Common myeloid progenitor, CD34-positive (primary cell): ENCODE measurements at regions not wholly inside any gene's neighbourhood (a gene's known extent, or its start where the extent isn't known, plus 50 kb on each side); places are given as distances from the start of the nearest gene placed in this dataset.

Source experiments
- CTCF ChIA-PET: fragments of 350-600 bp; sonication (Branson Sonifier 250); formaldehyde crosslinking; loops from one replicate; lab custom pipeline; 2021; ENCODE audit warnings: antibody characterized with exemption; lab: Charles Lee
- POLR2A ChIA-PET: fragments of 350-600 bp; sonication (Branson Sonifier 250); formaldehyde crosslinking; loops from one replicate; lab custom pipeline; 2021; ENCODE audit warnings: antibody characterized with exemption; lab: Charles Lee
- DNase-seq, 3 donors: peaks; one replicate each; pipeline versions ENCODE4 v3.0.0 to v3.0.0-alpha.2; 2013
- H3K27ac ChIP-seq, 2 experiments: 1 replicate in 1 of 2; 2 replicates in 1 of 2; pipeline ENCODE4 v1.7.0; 2013; ENCODE audit warnings: inconsistent platforms in 2 of 2, low read length in 2 of 2, mild to moderate bottlenecking in 2 of 2, low read depth in 1 of 2, moderate library complexity in 1 of 2; ENCODE audit not compliant: severe bottlenecking in 2 of 2, insufficient read depth in 1 of 2, poor library complexity in 1 of 2
- H3K27me3 ChIP-seq, 5 experiments: replicated peaks in 2 of 5; 1 replicate in 3 of 5; 2 replicates in 2 of 5; pipeline versions ENCODE4 v1.6.1 to v1.7.0; 2013; ENCODE audit warnings: low read length in 4 of 5, mild to moderate bottlenecking in 2 of 5, moderate library complexity in 2 of 5, inconsistent platforms in 1 of 5; ENCODE audit not compliant: insufficient read depth in 5 of 5, control insufficient read depth in 4 of 5
- H3K36me3 ChIP-seq, 4 experiments: 1 replicate in 2 of 4; 2 replicates in 2 of 4; pipeline versions ENCODE4 v1.6.1 to v1.7.0; 2013; ENCODE audit warnings: low read length in 3 of 4, control low read depth in 1 of 4, mild to moderate bottlenecking in 1 of 4; ENCODE audit not compliant: control insufficient read depth in 4 of 4, insufficient read depth in 4 of 4
- H3K4me1 ChIP-seq, 4 experiments: 1 replicate in 3 of 4; 2 replicates in 1 of 4; pipeline versions ENCODE4 v1.6.1 to v1.7.1; 2013; ENCODE audit warnings: low read length in 3 of 4, mild to moderate bottlenecking in 3 of 4, control low read depth in 1 of 4, inconsistent platforms in 1 of 4, moderate library complexity in 1 of 4; ENCODE audit not compliant: control insufficient read depth in 4 of 4, insufficient read depth in 4 of 4; ENCODE audit errors: control extremely low read depth in 1 of 4
- H3K4me3 ChIP-seq, 7 experiments: 1 replicate in 4 of 7; 2 replicates in 3 of 7; pipeline versions ENCODE4 v1.5.1 to v1.7.0; 2013; ENCODE audit warnings: mild to moderate bottlenecking in 7 of 7, low read length in 6 of 7, moderate library complexity in 6 of 7, inconsistent platforms in 2 of 7, low read depth in 2 of 7, control low read depth in 1 of 7; ENCODE audit not compliant: insufficient read depth in 4 of 7, control insufficient read depth in 1 of 7; ENCODE audit errors: extremely low read depth in 1 of 7
- H3K9me3 ChIP-seq, 5 experiments: 1 replicate in 4 of 5; 2 replicates in 1 of 5; pipeline versions ENCODE4 v1.6.1 to v1.7.1; 2013; ENCODE audit warnings: low read length in 4 of 5, mild to moderate bottlenecking in 2 of 5, inconsistent platforms in 1 of 5, low read depth in 1 of 5, moderate library complexity in 1 of 5; ENCODE audit not compliant: control insufficient read depth in 4 of 5, insufficient read depth in 2 of 5; ENCODE audit errors: control extremely low read depth in 1 of 5
- WGBS: methylation state at CpG from one replicate; pipeline ENCODE4 v1.1.5; 2013; ENCODE audit not compliant: insufficient coverage; 5-methylcytosine and 5-hydroxymethylcytosine counted together

GRCh38 chr15:70281811-70282307, 184.1 kb upstream of the TLE3 start:
- peaks cover 0 to 14% (median 0%) of the 10 kb centered on the region in 4 experiments for H3K4me1 ChIP-seq
- ChIA-PET POLR2A (no interaction called here), CTCF (interaction anchor here (0.9 kb wide), 1 partner anchor 16 kb away, joined by 3 read pairs; no protein-coding TSS in a partner anchor)
- no peak overlapping the region for H3K4me3 ChIP-seq
- H3K27me3 ChIP-seq, result no peaks in the 10 kb centered on the region
- H3K9me3 ChIP-seq, result no peaks in the 10 kb centered on the region
- peak in 1 of 3 donors; percentile 20 for DNase-seq
- no peak overlapping the region for H3K27ac ChIP-seq
- 94% methylated on average over 4 of the region's 4 CpGs for WGBS
- no peaks in the 10 kb centered on the region for H3K36me3 ChIP-seq

DNA sequence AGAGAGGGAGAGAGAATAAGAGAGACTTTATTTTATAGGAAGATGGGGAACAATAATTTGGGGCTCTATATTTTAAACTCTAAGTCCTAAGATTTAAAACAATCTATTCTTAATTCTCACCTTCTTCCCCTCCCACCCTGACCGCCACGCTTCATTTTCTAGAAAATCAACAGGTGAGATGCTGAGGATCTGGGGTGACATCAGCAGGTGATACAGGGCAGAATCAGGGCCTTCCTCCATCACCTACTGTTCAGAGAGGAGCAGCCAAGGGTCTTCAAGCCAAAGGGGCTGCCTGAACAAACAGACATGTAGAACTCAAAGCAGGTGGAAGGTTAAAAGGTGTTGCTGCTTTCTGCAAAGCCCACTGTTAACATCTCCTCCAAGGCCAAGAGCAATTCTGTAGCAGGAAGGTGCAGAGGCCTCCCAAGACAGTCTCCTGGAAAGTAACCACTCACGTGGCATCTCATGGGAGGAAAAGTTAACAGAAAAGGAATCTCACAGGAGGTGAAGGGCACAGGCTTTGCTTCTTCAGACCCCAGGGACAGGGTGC, 183.6 kb upstream of the TLE3 start:
- DNase-seq, result no peak
- Histone ChIP-seq H3K4me3 (no peak overlapping the region), H3K4me1 (peaks cover 0 to 14% (median 0%) of the 10 kb centered on the region in 4 experiments), H3K36me3 (no peaks in the 10 kb centered on the region), H3K27me3 (no peaks in the 10 kb centered on the region), H3K9me3 (no peaks in the 10 kb centered on the region), H3K27ac (no peak overlapping the region)
- WGBS, result 100% methylated on average over 1 of the region's 3 CpGs
- ChIA-PET POLR2A (no interaction called here), CTCF (interaction anchor here (0.8 kb wide), 1 partner anchor 36 kb away, joined by 3 read pairs; no protein-coding TSS in a partner anchor)

GRCh38 chr15:70280781-70281180, 183.1 kb upstream of the TLE3 start:
- Histone ChIP-seq H3K9me3 (no peaks in the 10 kb centered on the region), H3K27me3 (no peaks in the 10 kb centered on the region), H3K27ac (no peak overlapping the region), H3K4me1 (peaks cover 0 to 14% (median 0%) of the 10 kb centered on the region in 4 experiments), H3K36me3 (no peaks in the 10 kb centered on the region), H3K4me3 (no peak overlapping the region)
- POLR2A ChIA-PET, result no interaction called here
- DNase-seq, result no peak
- 77% methylated on average over 5 of the region's 6 CpGs for WGBS
- CTCF ChIA-PET, result interaction anchor here (0.8 kb wide), 1 partner anchor 37 kb away, joined by 3 read pairs; no protein-coding TSS in a partner anchor

DNA sequence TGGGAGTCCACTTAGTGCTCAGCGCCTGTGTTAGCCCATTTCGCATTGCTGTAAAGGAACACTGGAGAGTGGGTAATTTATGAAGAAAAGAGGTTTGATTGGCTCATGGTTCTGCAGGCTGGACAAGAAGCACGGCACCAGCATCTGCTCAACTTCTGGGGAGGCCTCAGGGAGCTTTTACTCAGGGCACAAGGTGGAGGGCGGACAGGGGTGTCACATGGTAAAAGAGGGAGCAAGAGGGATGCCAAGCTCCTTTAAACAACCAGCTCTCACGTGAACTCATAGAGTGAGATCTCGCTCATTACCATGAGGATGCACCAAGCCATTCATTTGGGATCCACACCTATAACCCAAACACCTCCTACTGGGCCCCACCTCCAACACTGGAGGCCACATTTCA, 181.4 kb upstream of the TLE3 start:
- Histone ChIP-seq H3K27ac (no peak overlapping the region), H3K4me3 (no peak overlapping the region)
- WGBS, result 97% methylated on average over 6 of the region's 6 CpGs

GRCh38 chr15:70278644-70279043, 180.9 kb upstream of the TLE3 start:
- no peak overlapping the region for H3K4me3 ChIP-seq
- no peaks in the 10 kb centered on the region for H3K36me3 ChIP-seq
- H3K4me1 ChIP-seq, result peaks cover 0 to 14% (median 0%) of the 10 kb centered on the region in 4 experiments
- 66% methylated on average over 6 of the region's 7 CpGs for WGBS
- H3K9me3 ChIP-seq, result no peaks in the 10 kb centered on the region
- H3K27ac ChIP-seq, result no peak overlapping the region
- CTCF ChIA-PET, result no interaction called here
- POLR2A ChIA-PET, result no interaction called here
- DNase-seq, result no peak
- H3K27me3 ChIP-seq, result no peaks in the 10 kb centered on the region

More for the DNA sequence above, 181.4 kb upstream of the TLE3 start:
- POLR2A ChIA-PET, result no interaction called here
- CTCF ChIA-PET, result no interaction called here
- Histone ChIP-seq H3K4me1 (peaks cover 0 to 14% (median 0%) of the 10 kb centered on the region in 4 experiments), H3K27me3 (no peaks in the 10 kb centered on the region), H3K9me3 (no peaks in the 10 kb centered on the region), H3K36me3 (no peaks in the 10 kb centered on the region)
- no peak for DNase-seq

DNA sequence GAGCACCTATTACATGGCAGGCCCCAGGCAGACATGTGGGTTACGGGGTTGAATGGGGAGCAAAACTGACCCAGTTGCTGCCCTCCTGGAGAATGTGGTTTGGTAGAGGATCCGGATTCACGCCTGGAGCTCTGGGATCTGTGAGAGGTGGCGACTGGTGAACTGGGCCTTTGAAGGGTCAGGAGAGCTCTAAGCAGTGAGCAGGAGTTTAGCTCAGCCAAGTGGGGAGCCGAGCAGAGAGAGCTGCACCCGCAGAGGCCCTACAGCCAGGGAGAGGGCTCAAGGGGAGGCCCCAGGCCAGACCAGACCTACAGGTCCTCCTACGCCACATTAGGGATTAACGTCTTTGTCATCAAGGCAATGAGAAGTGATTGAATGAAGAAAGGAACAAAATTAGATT, 179.8 kb upstream of the TLE3 start:
- no peak for DNase-seq
- Histone ChIP-seq H3K36me3 (no peaks in the 10 kb centered on the region), H3K27ac (no peak overlapping the region), H3K27me3 (no peaks in the 10 kb centered on the region), H3K9me3 (no peaks in the 10 kb centered on the region), H3K4me1 (peaks cover 0 to 14% (median 0%) of the 10 kb centered on the region in 4 experiments), H3K4me3 (no peak overlapping the region)
- WGBS, result 99% methylated on average over 8 of the region's 8 CpGs
- ChIA-PET CTCF (no interaction called here), POLR2A (no interaction called here)

DNA sequence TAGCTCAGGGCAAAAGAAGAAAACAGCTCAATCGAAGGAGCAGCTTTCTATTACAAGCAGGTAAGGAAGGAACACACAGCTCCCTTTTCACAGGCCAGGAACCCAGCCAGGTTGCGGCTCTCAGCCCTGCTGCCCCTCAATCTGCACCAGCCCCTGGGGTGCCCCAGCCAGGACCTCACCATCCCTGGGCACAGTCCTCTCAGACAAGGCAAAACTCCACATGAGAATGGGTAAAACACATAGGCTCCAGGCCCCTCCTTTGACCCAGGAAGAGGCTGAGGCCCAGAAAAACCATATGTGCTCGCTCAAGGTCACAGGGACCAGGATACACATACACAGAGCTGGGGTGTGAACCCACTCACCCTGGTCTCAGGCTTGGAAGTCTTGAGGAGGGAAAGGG, 178.7 kb upstream of the TLE3 start:
- 100% methylated on average over 2 of the region's 3 CpGs for WGBS
- ChIA-PET CTCF (interaction anchor here (1.1 kb wide), 1 partner anchor 37 kb away, joined by 3 read pairs; no protein-coding TSS in a partner anchor), POLR2A (interaction anchor here (0.5 kb wide), 1 partner anchor 74 kb away, joined by 4 read pairs; no protein-coding TSS in a partner anchor)
- H3K4me1 ChIP-seq, result peaks cover 2 to 21% (median 6%) of the 10 kb centered on the region in 4 experiments
- no peak overlapping the region for H3K27ac ChIP-seq
- no peaks in the 10 kb centered on the region for H3K9me3 ChIP-seq
- H3K36me3 ChIP-seq, result no peaks in the 10 kb centered on the region
- H3K27me3 ChIP-seq, result no peaks in the 10 kb centered on the region
- no peak for DNase-seq
- H3K4me3 ChIP-seq, result no peak overlapping the region
